ELF-1 (cell line): ENCODE measurements at regions not wholly inside any gene's neighbourhood (a gene's known extent, or its start where the extent isn't known, plus 50 kb on each side); places are given as distances from the start of the nearest gene placed in this dataset.
"Not testable (repeated sequence)": the region's sequence is repeated elsewhere in the genome, so short reads cannot be mapped to it uniquely, and the experiment has no call there.

Source experiments
- DNase-seq: peaks from one replicate; pipeline ENCODE4 v3.0.0-alpha.2; 2016; ENCODE audit warnings: low read depth, low spot score

DNA sequence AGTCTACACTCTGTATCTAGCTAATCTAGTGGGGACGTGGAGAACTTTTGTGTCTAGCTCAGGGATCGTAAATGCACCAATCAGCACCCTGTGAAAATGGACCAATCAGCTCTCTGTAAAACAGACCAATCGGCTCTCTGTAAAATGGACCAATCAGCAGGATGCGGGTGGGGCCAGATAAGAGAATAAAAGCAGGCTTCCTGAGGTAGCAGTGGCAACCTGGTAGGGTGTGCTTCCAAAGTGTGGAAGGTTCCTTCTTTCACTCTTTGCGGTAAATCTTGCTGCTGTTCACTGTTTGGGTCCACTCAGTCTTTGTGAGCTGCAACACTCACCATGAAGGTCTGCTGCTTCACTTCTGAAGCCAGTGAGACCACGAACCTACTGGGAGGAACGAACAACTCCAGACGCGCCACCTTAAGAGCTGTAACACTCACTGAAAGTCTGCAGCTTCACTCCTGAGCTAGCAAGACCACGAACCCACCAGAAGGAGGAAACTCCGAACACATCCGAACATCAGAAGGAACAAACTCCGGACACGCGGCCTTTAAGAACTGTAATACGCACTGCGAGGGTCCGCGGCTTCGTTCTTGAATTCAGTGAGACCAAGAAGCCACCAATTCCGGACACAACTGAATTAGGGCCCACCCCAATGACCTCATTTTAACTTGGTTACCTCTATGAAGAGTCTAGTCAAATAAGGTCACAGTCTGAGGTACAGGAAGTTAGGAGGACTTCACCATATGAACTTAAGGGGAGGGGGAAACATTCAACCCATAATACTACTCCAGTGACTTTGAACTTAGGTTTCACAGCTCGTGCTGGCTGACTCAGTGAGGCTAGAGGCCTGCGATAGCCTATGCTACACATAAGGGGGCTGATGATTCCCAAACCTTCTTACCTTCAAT, 59.8 kb upstream of the LPGAT1 start:
- not testable (repeated sequence) for DNase-seq

DNA sequence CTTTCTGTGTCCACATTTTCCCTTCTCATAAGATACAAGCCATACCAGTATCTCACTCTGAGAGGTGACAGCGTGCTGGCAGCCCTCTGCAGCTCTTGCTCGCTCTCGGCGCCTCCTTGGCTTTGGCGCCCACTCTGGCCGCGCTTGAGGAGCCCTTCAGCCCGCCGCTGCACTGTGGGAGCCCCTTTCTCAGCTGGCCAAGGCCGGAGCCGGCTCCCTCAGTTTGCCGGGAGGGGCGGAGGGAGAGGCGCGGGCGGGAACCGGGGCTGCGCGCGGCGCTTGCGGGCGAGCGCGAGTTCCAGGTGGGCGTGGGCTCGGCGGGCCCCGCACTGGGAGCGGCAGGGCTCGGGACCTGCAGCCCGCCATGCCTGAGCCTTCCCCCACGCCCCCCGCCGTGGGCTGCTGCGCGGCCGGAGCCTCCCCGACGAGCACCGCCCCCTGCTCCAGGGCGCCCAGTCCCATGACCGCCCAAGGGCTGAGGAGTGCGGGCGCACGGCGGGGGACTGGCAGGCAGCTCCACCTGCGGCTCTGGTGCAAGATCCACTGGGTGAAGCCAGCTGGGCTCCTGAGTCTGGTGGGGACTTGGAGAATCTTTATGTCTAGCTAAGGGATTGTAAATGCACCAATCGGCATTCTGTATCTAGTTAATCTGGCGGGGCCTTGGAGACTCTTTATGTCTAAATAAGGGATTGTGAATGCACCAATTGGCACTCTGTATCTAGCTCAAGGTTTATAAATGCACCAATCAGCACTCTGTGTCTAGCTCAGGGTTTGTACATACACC, 58.9 kb upstream of the LPGAT1 start:
- peak; percentile 34 for DNase-seq

DNA sequence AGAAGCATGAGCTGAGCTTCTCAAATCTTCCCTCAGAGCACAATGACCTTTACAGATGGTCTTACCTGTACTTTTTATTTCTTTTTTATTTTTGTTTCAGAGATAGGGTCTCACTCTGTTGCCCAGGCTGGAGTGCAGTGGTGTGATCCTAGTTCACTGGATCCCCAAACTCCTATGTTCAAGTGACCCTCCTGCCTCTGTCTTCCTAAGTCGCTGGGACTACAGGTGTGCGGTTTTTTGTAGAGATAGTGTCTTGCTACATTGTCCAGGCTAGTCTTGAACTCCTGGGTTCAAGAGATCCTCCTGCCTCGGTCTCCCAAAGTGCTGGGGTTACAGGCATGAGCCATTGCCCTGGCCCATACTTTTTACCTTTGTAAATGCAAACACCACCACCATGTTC, 56.0 kb upstream of the LPGAT1 start:
- no peak for DNase-seq

DNA sequence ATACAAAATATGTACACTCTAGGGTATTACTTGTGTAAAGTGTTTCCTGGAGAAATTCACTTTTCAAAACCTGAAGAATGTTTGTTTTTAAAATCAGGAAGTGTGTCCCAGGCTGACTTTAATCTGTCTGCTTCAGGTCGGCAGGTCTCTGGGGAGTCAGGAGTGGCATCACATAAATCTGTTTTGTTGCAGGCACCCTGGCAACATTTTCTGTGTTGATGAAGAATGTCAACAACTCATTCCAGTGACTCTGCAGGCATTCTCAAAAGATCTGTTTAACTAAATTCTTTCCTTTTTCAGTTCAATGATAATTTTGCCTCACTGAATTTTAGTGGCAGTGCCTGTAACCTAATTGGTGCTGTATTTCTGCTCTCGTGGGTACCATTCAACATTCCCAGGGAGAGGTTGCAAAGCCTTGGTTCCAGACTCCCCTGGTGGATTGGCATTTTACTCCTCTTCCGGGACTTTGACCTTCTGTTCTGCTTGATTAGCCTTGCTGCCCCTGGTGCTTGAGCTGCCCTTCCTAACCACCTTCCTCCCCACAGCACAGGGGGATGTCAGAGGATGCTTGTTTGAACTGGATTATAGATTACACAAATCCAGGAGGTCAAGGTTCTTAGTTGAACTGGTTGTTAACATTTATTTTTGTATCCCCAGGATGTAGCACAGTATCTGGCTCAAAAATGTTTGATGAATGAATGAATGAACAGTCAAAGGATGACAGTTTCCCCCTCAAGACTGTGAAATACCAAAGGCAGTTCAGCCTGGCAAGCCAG, 55.4 kb upstream of the LPGAT1 start:
- no peak for DNase-seq

DNA sequence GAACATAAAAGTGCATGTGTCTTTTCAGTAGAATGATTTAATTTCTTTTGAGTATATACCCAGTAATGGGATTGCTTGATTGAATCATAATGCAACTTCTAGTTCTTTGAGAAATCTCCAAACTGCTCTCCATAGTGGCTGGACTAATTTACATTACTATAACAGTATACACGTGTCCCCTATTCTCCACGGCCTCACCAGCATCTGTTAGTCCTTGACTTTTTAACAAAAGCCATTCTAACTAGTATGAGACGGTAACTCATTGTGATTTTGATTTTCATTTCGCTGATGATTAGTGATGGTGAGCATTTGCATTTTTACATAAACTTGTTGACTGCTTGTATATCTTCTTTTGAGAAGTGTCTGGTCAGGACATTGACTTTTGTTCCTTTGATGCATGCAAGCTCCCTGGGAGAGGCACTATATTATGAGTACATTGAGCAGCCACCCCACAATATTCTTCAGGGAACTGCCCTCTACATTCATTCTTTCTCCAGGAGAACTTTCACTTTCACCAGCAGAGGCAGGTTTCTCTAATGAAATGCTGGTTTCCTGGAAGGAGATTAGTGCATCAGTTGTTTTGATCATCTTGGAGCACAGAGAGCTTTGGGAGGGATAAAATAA, 51.9 kb upstream of the LPGAT1 start:
- no peak for DNase-seq
